ELF-1 (cell line): ENCODE measurements at regions not wholly inside any gene's neighbourhood (a gene's known extent, or its start where the extent isn't known, plus 50 kb on each side); places are given as distances from the start of the nearest gene placed in this dataset.

ENCODE experiments used
- DNase-seq: peaks from one replicate; pipeline ENCODE4 v3.0.0-alpha.2; 2016; ENCODE audit warnings: low read depth, low spot score

- DNase-seq = no peak
These were observed 168.6 kb downstream of the TMTC3 start for GRCh38 chr12:88310666-88311065.

GRCh38 chr12:88313554-88313953 lies 171.4 kb downstream of the TMTC3 start:
- DNase-seq = no peak

GRCh38 chr12:88314706-88315105 lies 172.6 kb downstream of the TMTC3 start:
- DNase-seq = no peak

GRCh38 chr12:88318726-88319125 lies 176.6 kb downstream of the TMTC3 start:
- DNase-seq = no peak

- no peak for DNase-seq
These were observed 183.1 kb downstream of the TMTC3 start for GRCh38 chr12:88325076-88325815.

GRCh38 chr12:88325816-88326189 lies 183.7 kb downstream of the TMTC3 start:
- DNase-seq = no peak

- DNase-seq = no peak
These were observed 185.2 kb downstream of the TMTC3 start for GRCh38 chr12:88327276-88327675.

GRCh38 chr12:88328090-88328489 lies 186.0 kb downstream of the TMTC3 start:
- no peak for DNase-seq

GRCh38 chr12:88329833-88330232 lies 187.7 kb downstream of the TMTC3 start:
- no peak for DNase-seq

GRCh38 chr12:88334271-88334670 lies 192.2 kb downstream of the TMTC3 start:
- DNase-seq = peak; percentile 44

- peak; percentile 4 for DNase-seq
These were observed 194.1 kb downstream of the TMTC3 start for GRCh38 chr12:88336076-88336739.

- no peak for DNase-seq
These were observed 196.4 kb downstream of the TMTC3 start for GRCh38 chr12:88338486-88338885.

GRCh38 chr12:88339254-88339949 lies 197.3 kb downstream of the TMTC3 start:
- no peak for DNase-seq

GRCh38 chr12:88339966-88340365 lies 197.9 kb downstream of the TMTC3 start:
- DNase-seq = no peak

- DNase-seq = no peak
These were observed 200.2 kb downstream of the TMTC3 start for GRCh38 chr12:88342251-88342806.

GRCh38 chr12:88351146-88351545 lies 209.0 kb downstream of the TMTC3 start:
- no peak for DNase-seq

GRCh38 chr12:88354691-88355090 lies 212.6 kb downstream of the TMTC3 start:
- no peak for DNase-seq

- no peak for DNase-seq
These were observed 218.2 kb downstream of the TMTC3 start for GRCh38 chr12:88360343-88360742.

- DNase-seq = no peak
These were observed 218.8 kb downstream of the KITLG start for GRCh38 chr12:88361493-88361892.

- DNase-seq = no peak
These were observed 217.8 kb downstream of the KITLG start for GRCh38 chr12:88362439-88362838.

- no peak for DNase-seq
These were observed 214.9 kb downstream of the KITLG start for GRCh38 chr12:88365403-88365802.

GRCh38 chr12:88366101-88366500 lies 214.2 kb downstream of the KITLG start:
- DNase-seq = no peak
